IMR-90 (cell line): ENCODE measurements at regions not wholly inside any gene's neighbourhood (a gene's known extent, or its start where the extent isn't known, plus 50 kb on each side); places are given as distances from the start of the nearest gene placed in this dataset.
A peak's percentile ranks its signal among the peaks of the same experiment; 100 is the strongest.

Source experiments
- ATAC-seq: fragments of 200-7000 bp; cut with Tn5 transposase; 2 replicates; pipeline ENCODE4 v1.9.1; 2020; ENCODE audit warnings: low read depth, mild to moderate bottlenecking, moderate library complexity
- BruUV-seq: library from RNA; stranded (reverse); fragments of 400-500 nt; replicated peaks from 2 replicates; lab custom pipeline; 2021; lab: Mats Ljungman, UMichigan
- CTCF ChIA-PET: fragments of 300-600 bp; formaldehyde crosslinking; extraction: SDS; loops from one replicate; lab custom pipeline; 2021; ENCODE audit warnings: antibody characterized with exemption; lab: Yijun Ruan, JAX
- POLR2A ChIA-PET: fragments of 300-600 bp; sonication (Branson Sonifier 250); formaldehyde crosslinking; loops from one replicate; lab custom pipeline; 2022; ENCODE audit warnings: antibody characterized with exemption; ENCODE audit not compliant: unreplicated experiment; lab: Charles Lee
- DNase-seq: peaks from one replicate; pipeline ENCODE4 v3.0.0; 2013
- H2AFZ ChIP-seq: replicated peaks from 2 replicates; pipeline ENCODE3; 2013; ENCODE audit warnings: low read length, mild to moderate bottlenecking; ENCODE audit not compliant: poor library complexity
- H2AK5ac ChIP-seq: 2 replicates; pipeline ENCODE4 v1.6.1; 2013; ENCODE audit warnings: low read depth, low read length, inconsistent platforms
- H2AK9ac ChIP-seq: replicated peaks from 2 replicates; pipeline ENCODE3; 2013; ENCODE audit warnings: mild to moderate bottlenecking, low read depth, low read length, moderate library complexity; ENCODE audit not compliant: poor library complexity
- H2BK120ac ChIP-seq: 2 replicates; pipeline ENCODE4 v1.6.1; 2013; ENCODE audit warnings: low read depth, low read length, inconsistent platforms
- H2BK15ac ChIP-seq: 3 replicates; pipeline ENCODE4 v1.6.1; 2013; ENCODE audit warnings: low read depth, low read length, inconsistent platforms
- H2BK20ac ChIP-seq: 2 replicates; pipeline ENCODE4 v1.6.1; 2013; ENCODE audit warnings: low read depth, mild to moderate bottlenecking, inconsistent platforms, low read length, moderate library complexity
- H2BK5ac ChIP-seq: 2 replicates; pipeline ENCODE4 v1.6.1; 2013; ENCODE audit warnings: mild to moderate bottlenecking, low read depth, low read length, inconsistent platforms; ENCODE audit not compliant: poor library complexity, severe bottlenecking
- H3K14ac ChIP-seq: replicated peaks from 2 replicates; pipeline ENCODE4 v1.6.1; 2013; ENCODE audit warnings: low read depth, low read length, inconsistent platforms
- H3K18ac ChIP-seq: 2 replicates; pipeline ENCODE4 v1.6.1; 2013; ENCODE audit warnings: low read depth, low read length, control low read depth
- H3K23ac ChIP-seq: 2 replicates; pipeline ENCODE4 v1.6.1; 2013; ENCODE audit warnings: low read depth, low read length, inconsistent platforms
- H3K27ac ChIP-seq: 2 replicates; pipeline ENCODE4 v1.5.1; 2013; ENCODE audit warnings: mild to moderate bottlenecking, control low read depth, low read length; ENCODE audit not compliant: insufficient read depth
- H3K27me3 ChIP-seq: 2 replicates; pipeline ENCODE4 v1.6.1; 2013; ENCODE audit warnings: low read length; ENCODE audit not compliant: control insufficient read depth, insufficient read depth
- H3K36me3 ChIP-seq: 2 replicates; pipeline ENCODE4 v1.6.1; 2013; ENCODE audit warnings: low read length, mixed read lengths; ENCODE audit not compliant: control insufficient read depth, insufficient read depth
- H3K4ac ChIP-seq: 2 replicates; pipeline ENCODE4 v1.6.1; 2013; ENCODE audit warnings: low read depth, low read length, inconsistent platforms
- H3K4me1 ChIP-seq: 2 replicates; pipeline ENCODE4 v1.6.1; 2013; ENCODE audit warnings: low read length, mixed read lengths; ENCODE audit not compliant: control insufficient read depth, insufficient read depth
- H3K4me2 ChIP-seq: 2 replicates; pipeline ENCODE4 v1.6.1; 2013; ENCODE audit warnings: low read depth, mild to moderate bottlenecking, control low read depth, low read length, moderate library complexity
- H3K4me3 ChIP-seq: 2 replicates; pipeline ENCODE4 v1.5.1; 2013; ENCODE audit warnings: low read depth, mild to moderate bottlenecking, control low read depth, low read length, moderate library complexity; ENCODE audit not compliant: insufficient read depth
- H3K56ac ChIP-seq: 2 replicates; pipeline ENCODE4 v1.6.1; 2013; ENCODE audit warnings: low read length, inconsistent platforms; ENCODE audit not compliant: insufficient read depth; ENCODE audit errors: extremely low read depth
- H3K79me1 ChIP-seq, 2 experiments: 2 replicates each; pipeline ENCODE4 v1.6.1; 2013; ENCODE audit warnings: low read length in 2 of 2, inconsistent platforms in 1 of 2, low read depth in 1 of 2
- H3K9ac ChIP-seq: 2 replicates; pipeline ENCODE4 v1.6.1; 2013; ENCODE audit warnings: low read depth, low read length, control low read depth
- H3K9me1 ChIP-seq: 2 replicates; pipeline ENCODE4 v1.6.1; 2013; ENCODE audit warnings: low read length, inconsistent platforms; ENCODE audit not compliant: insufficient read depth
- H3K9me3 ChIP-seq: 2 replicates; pipeline ENCODE4 v1.6.1; 2013; ENCODE audit warnings: low read length; ENCODE audit not compliant: control insufficient read depth, insufficient read depth
- H4K20me1 ChIP-seq: 2 replicates; pipeline ENCODE4 v1.6.1; 2013; ENCODE audit warnings: low read length, inconsistent platforms; ENCODE audit not compliant: insufficient read depth
- H4K5ac ChIP-seq: 2 replicates; pipeline ENCODE4 v1.6.1; 2013; ENCODE audit warnings: mild to moderate bottlenecking, low read depth, low read length, control low read depth
- H4K8ac ChIP-seq, 2 experiments: 2 replicates each; pipeline ENCODE4 v1.6.1; 2013; ENCODE audit warnings: low read depth in 2 of 2, low read length in 2 of 2, control low read depth in 1 of 2, inconsistent platforms in 1 of 2
- H4K91ac ChIP-seq: 2 replicates; pipeline ENCODE4 v1.6.1; 2013; ENCODE audit warnings: low read depth, low read length, inconsistent platforms; ENCODE audit not compliant: insufficient read depth
- MAZ ChIP-seq: IDR thresholded peaks from 2 replicates; pipeline ENCODE4 v1.6.1; 2012; ENCODE audit warnings: low read depth, mild to moderate bottlenecking, low read length, improper control_type of control experiment, moderate library complexity, borderline replicate concordance
- POLR2A ChIP-seq: IDR thresholded peaks from 2 replicates; pipeline ENCODE4 v1.6.1; 2012; ENCODE audit warnings: mild to moderate bottlenecking, low read depth, low read length
- WGBS, 2 experiments: methylation state at CpG; one replicate each; pipeline versions ENCODE4 v1.1.5 to v1.1.7; 2013; ENCODE audit warnings: missing lambda C conversion rate in 2 of 2; ENCODE audit not compliant: insufficient read length in 1 of 2; ENCODE audit errors: extremely low coverage in 2 of 2; 5-methylcytosine and 5-hydroxymethylcytosine counted together
- dilution Hi-C: fragments of 300-500 bp; cut with HindIII; formaldehyde crosslinking; loops from one replicate; pipeline ENCODE4 v1.14.3; 2018; ENCODE audit warnings: low sequenced_read_pairs; ENCODE audit not compliant: unreplicated experiment
- in situ Hi-C: fragments of 300-500 bp; cut with MboI; formaldehyde crosslinking; loops from 3 replicates; pipeline ENCODE4 v1.14.3; 2019; ENCODE audit warnings: low sequenced_read_pairs, inconsistent platforms, mixed read lengths
- intact Hi-C: fragments of 100-400 bp; cut with micrococcal nuclease; formaldehyde crosslinking; loops from 2 replicates; pipeline ENCODE4 v1.10.0; 2022

- Histone ChIP-seq H3K14ac (peak overlapping the region; percentile 97), H3K36me3 (no peaks in the 10 kb centered on the region), H3K4ac (peak overlapping the region; percentile 88), H3K18ac (no peak overlapping the region; the same call in 1 of the 2 replicates), H2AK5ac (peak overlapping the region; percentile 41), H3K4me1 (peaks cover 2% of the 10 kb centered on the region; the same call in 1 of the 2 replicates), H2BK15ac (no peak overlapping the region), H4K91ac (0 out of 2 replicates have a peak overlapping the region, but pooled peaks have one; percentile 13), H4K20me1 (no peaks in the 10 kb centered on the region), H4K8ac (peak overlapping the region in 1 of 2 experiments; percentile 79; a peak in 1 of 4 replicates), H2BK5ac (peak overlapping the region; percentile 86), H2AFZ (peak overlapping the region; percentile 99), H3K9ac (peak overlapping the region; percentile 41), H3K27me3 (no peaks in the 10 kb centered on the region), H2BK20ac (no peak overlapping the region), H3K27ac (peak overlapping the region; percentile 42), H3K9me3 (no peaks in the 10 kb centered on the region), H2BK120ac (peak overlapping the region; percentile 86), H3K9me1 (no peaks in the 10 kb centered on the region), H3K79me1 (peaks cover 0 to 19% of the 10 kb centered on the region in 2 experiments; a peak in 2 of 4 replicates), H4K5ac (no peak overlapping the region), H3K4me3 (peak overlapping the region; percentile 83), H3K4me2 (peak overlapping the region; percentile 81), H2AK9ac (peak overlapping the region; percentile 98), H3K56ac (peak overlapping the region; percentile 67), H3K23ac (peak overlapping the region; percentile 90)
- TF ChIP-seq POLR2A (no peak; the same call in 1 of the 2 replicates), MAZ (peak; percentile 25; the same call in 1 of the 2 replicates)
- dilution Hi-C loops (no loop called here), intact Hi-C loops (loop anchor here (2.0 to 10.0 kb wide), 5 partner anchors 83 to 437 kb away; partner anchors contain the start of gene HMGA2), in situ Hi-C loops (no loop called here)
- CTCF ChIA-PET = no interaction called here
- POLR2A ChIA-PET = interaction anchor here (0.6 kb wide), 1 partner anchor 11 kb away, joined by 12 read pairs; no protein-coding TSS in a partner anchor
- BruUV-seq = no TSS peak
- ATAC-seq (peak; percentile 65), DNase-seq (peak; percentile 51)
- 0% methylated on average over 20 of the region's 35 CpGs; no CpG with 5 or more reads in 1 of the 2 experiments for WGBS, 2 experiments
Observed at GRCh38 chr12:65741656-65742017, 82.6 kb upstream of the HMGA2 start.
